ENCODE measurements at regions not wholly inside any gene's neighbourhood (a gene's known extent, or its start where the extent isn't known, plus 50 kb on each side); places are given as distances from the start of the nearest gene placed in this dataset.

- no peak for DNase-seq (ENCODE audit: low read depth)
- TF ChIP-seq, protein P1, sequence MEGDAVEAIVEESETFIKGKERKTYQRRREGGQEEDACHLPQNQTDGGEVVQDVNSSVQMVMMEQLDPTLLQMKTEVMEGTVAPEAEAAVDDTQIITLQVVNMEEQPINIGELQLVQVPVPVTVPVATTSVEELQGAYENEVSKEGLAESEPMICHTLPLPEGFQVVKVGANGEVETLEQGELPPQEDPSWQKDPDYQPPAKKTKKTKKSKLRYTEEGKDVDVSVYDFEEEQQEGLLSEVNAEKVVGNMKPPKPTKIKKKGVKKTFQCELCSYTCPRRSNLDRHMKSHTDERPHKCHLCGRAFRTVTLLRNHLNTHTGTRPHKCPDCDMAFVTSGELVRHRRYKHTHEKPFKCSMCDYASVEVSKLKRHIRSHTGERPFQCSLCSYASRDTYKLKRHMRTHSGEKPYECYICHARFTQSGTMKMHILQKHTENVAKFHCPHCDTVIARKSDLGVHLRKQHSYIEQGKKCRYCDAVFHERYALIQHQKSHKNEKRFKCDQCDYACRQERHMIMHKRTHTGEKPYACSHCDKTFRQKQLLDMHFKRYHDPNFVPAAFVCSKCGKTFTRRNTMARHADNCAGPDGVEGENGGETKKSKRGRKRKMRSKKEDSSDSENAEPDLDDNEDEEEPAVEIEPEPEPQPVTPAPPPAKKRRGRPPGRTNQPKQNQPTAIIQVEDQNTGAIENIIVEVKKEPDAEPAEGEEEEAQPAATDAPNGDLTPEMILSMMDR (conservative IDR thresholded peaks at IDR 0.05; ENCODE audit: low read depth, low read length) = no peak
Observed at GRCh38 chr4:148955564-148956297, 513.5 kb upstream of the NR3C2 start.

DNA sequence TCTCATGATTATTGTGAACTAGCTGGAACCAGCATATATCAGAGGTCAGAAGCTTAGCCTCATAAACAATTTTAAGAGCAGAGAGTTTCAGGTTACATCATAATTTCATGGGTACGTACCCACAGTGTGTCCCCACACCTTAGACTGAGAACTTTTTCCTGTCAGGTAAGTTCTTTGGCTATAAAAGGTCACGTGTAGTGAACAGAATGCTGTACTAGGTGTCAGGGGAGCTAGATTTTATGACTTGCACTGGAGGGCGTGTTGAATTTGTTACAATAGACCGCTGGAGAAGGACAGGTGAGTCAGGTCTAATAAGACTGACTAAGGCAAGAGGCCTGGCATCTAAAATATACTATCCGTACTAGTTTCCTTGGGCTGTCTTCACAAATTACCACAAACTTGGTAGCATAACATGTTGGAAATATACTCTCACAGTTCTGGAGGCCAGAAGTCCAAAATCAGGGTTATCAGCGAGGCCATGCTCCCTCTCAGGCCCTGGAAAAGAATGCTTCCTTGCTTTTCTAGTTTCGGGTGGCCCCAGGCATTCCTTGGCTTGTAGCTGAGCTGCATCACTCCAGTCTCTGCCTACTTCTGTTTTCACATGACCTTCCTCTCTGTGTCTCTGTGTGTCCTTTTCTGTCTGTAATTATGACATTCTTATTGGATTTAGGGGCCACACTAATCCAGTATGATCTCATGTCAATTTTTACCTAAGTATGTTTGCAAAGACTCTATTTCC, 512.0 kb upstream of the NR3C2 start:
- no peak for DNase-seq (ENCODE audit: low read depth)
- no peak overlapping the region for H3K4me3 ChIP-seq (ENCODE audit: low read length)
- TF ChIP-seq, protein P1 (conservative IDR thresholded peaks at IDR 0.05; ENCODE audit: low read depth, low read length) = no peak

More at GRCh38 chr4:148955564-148956297, 513.5 kb upstream of the NR3C2 start:
- no peak overlapping the region for H3K4me3 ChIP-seq (ENCODE audit: low read length)

GRCh38 chr4:148951346-148951745, 509.1 kb upstream of the NR3C2 start:
- TF ChIP-seq, protein P1 (conservative IDR thresholded peaks at IDR 0.05; ENCODE audit: low read depth, low read length) = no peak
- no peak overlapping the region for H3K4me3 ChIP-seq (ENCODE audit: low read length)
- no peak for DNase-seq (ENCODE audit: low read depth)

DNA sequence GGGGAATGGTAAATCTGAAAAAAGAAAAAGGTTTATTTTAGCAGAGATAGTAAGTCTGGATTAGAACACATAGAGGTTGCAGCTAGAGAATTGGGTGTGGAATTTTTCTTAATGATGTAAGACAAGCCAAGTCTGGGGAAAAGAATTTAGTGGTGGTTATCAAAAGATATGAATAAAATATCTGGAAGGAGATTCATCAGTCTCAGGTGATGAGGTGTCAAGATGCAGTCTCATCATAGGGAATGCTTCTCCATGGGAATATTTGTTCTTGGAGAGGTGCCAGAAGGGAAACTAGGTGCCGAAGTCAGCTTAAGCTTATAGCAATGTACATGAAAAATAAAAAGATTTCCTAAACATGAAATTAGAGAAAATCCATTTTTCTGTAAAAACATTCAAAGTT, 504.1 kb upstream of the NR3C2 start:
- TF ChIP-seq, protein P1 (conservative IDR thresholded peaks at IDR 0.05; ENCODE audit: low read depth, low read length) = no peak
- no peak overlapping the region for H3K4me3 ChIP-seq (ENCODE audit: low read length)
- no peak for DNase-seq (ENCODE audit: low read depth)

DNA sequence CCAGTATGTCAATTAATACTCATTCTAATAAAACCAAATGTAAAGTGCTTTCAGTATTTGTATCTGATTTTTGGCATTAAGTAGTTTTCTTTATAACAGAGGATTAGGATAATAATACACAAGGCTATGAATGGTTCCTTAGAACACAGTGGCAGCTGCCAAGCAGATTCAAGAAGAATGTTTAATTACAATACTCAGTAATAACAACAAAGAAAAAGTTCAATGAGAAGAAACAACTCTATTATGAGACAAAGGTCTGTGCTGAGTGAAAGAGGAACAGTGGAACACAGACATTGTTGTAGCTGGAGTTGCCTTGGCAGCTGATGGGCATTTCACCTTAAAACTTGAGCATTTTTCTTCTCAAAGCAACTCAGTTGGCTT, 502.6 kb upstream of the NR3C2 start:
- no peak overlapping the region for H3K4me3 ChIP-seq (ENCODE audit: low read length)
- DNase-seq (ENCODE audit: low read depth) = no peak
- TF ChIP-seq, protein P1 (conservative IDR thresholded peaks at IDR 0.05; ENCODE audit: low read depth, low read length) = no peak

DNA sequence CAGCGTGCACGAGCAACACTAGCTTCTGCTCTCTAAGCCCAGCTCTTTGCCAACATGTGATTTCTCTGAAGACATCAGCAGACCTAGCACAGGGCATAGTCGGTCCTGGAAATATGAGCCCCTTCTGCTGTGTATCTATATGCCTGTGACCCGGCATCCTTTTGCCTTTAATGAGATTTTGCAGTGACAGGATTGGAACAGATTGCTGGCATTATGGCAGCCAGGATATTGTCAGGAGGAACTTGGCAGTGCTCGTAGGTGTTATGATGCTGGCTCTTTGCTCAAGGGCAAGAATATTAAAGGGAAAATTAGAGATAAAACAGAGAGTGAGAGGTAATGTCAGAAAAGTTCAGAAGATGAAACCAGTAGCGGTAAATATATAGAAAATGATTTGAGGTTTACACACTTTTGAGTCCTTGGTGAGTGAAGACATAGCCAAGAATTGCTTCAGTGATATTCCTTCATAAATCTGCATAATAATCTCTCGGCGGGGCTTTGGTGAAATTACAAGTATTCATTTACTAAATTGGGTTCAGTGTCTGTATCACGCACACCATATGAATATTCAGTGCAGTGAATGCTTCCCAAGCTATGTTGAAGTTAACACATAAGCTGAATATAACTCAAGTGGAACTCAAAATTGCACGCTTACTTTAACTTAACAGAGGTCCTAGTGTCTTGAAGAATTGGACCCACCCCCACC, 502.1 kb upstream of the NR3C2 start:
- H3K4me3 ChIP-seq (ENCODE audit: low read length) = no peak overlapping the region
- TF ChIP-seq, protein P1 (conservative IDR thresholded peaks at IDR 0.05; ENCODE audit: low read depth, low read length) = no peak
- no peak for DNase-seq (ENCODE audit: low read depth)
